RPMI8226 (cell line): ENCODE measurements at regions not wholly inside any gene's neighbourhood (a gene's known extent, or its start where the extent isn't known, plus 50 kb on each side); places are given as distances from the start of the nearest gene placed in this dataset.
A peak's percentile ranks its signal among the peaks of the same experiment; 100 is the strongest.

Experiments
- DNase-seq: peaks from one replicate; pipeline ENCODE4 v3.0.0-alpha.2; 2015

- DNase-seq: no peak
These were observed 1185.8 kb downstream of the UQCRFS1 start for GRCh38 chr19:28027116-28027515.

GRCh38 chr19:28026636-28027035 lies 1186.3 kb downstream of the UQCRFS1 start:
- no peak for DNase-seq

- DNase-seq: no peak
These were observed 1188.0 kb downstream of the UQCRFS1 start for GRCh38 chr19:28024920-28025319.

GRCh38 chr19:28023064-28023463 lies 1189.9 kb downstream of the UQCRFS1 start:
- no peak for DNase-seq

- DNase-seq: no peak
These were observed 1190.4 kb downstream of the UQCRFS1 start for GRCh38 chr19:28022506-28022905.

- no peak for DNase-seq
These were observed 1191.4 kb downstream of the UQCRFS1 start for GRCh38 chr19:28021259-28022185.

- no peak for DNase-seq
These were observed 1192.2 kb downstream of the UQCRFS1 start for GRCh38 chr19:28020619-28021258.

- no peak for DNase-seq
These were observed 1193.0 kb downstream of the UQCRFS1 start for GRCh38 chr19:28019901-28020300.

- DNase-seq: no peak
These were observed 1193.6 kb downstream of the UQCRFS1 start for GRCh38 chr19:28019371-28019770.

- DNase-seq: no peak
These were observed 1194.5 kb downstream of the UQCRFS1 start for GRCh38 chr19:28018499-28018898.

- no peak for DNase-seq
These were observed 1198.1 kb downstream of the UQCRFS1 start for GRCh38 chr19:28014615-28015405.

GRCh38 chr19:28012361-28012760 lies 1200.6 kb downstream of the UQCRFS1 start:
- peak; percentile 3 for DNase-seq

GRCh38 chr19:28010656-28011055 lies 1202.3 kb downstream of the UQCRFS1 start:
- no peak for DNase-seq

GRCh38 chr19:28009696-28010095 lies 1203.3 kb downstream of the UQCRFS1 start:
- DNase-seq: no peak

- DNase-seq: no peak
These were observed 1204.3 kb downstream of the UQCRFS1 start for GRCh38 chr19:28008695-28009094.

- DNase-seq: no peak
These were observed 1209.4 kb downstream of the UQCRFS1 start for GRCh38 chr19:28003543-28003942.

- DNase-seq: no peak
These were observed 1215.9 kb downstream of the UQCRFS1 start for GRCh38 chr19:27997069-27997468.

- DNase-seq: no peak
These were observed 1219.1 kb downstream of the UQCRFS1 start for GRCh38 chr19:27993619-27994570.

GRCh38 chr19:27986299-27986698 lies 1226.7 kb downstream of the UQCRFS1 start:
- DNase-seq: no peak

GRCh38 chr19:27975419-27976005 lies 1237.4 kb downstream of the UQCRFS1 start:
- DNase-seq: no peak

GRCh38 chr19:27974082-27974513 lies 1238.9 kb downstream of the UQCRFS1 start:
- DNase-seq: peak; percentile 41
